ENCODE measurements at regions not wholly inside any gene's neighbourhood (a gene's known extent, or its start where the extent isn't known, plus 50 kb on each side); places are given as distances from the start of the nearest gene placed in this dataset.

GRCh38 chr2:118179445-118179844 is 91.2 kb downstream of the INSIG2 start:
- Histone ChIP-seq H3K4me1 (ENCODE audit: insufficient read depth, low read length, severe bottlenecking) (no peaks in the 10 kb centered on the region), H3K9me2 (ENCODE audit: low read depth, low read length) (no peaks in the 10 kb centered on the region), H3K9ac (ENCODE audit: low read length) (no peak overlapping the region), H3K36me3 (ENCODE audit: insufficient read depth, low read length) (no peaks in the 10 kb centered on the region), H3K27ac (ENCODE audit: low read depth, low read length, poor library complexity, severe bottlenecking) (no peak overlapping the region), H3K79me2 (ENCODE audit: insufficient read depth, low read length) (no peaks in the 10 kb centered on the region), H2AFZ (ENCODE audit: low read length) (no peak overlapping the region), H3K4me2 (ENCODE audit: low read length) (no peak overlapping the region), H3K9me3 (ENCODE audit: low read length) (no peaks in the 10 kb centered on the region), H3K4me3 (ENCODE audit: low read depth, low read length, poor library complexity, severe bottlenecking) (no peak overlapping the region), H3F3A (ENCODE audit: insufficient read depth, low read length) (no peaks in the 10 kb centered on the region), H4K20me1 (ENCODE audit: insufficient read depth, low read length) (no peaks in the 10 kb centered on the region), H3K27me3 (ENCODE audit: insufficient read depth, low read length) (peaks cover 8% of the 10 kb centered on the region; the same call in 1 of the 2 replicates)
- TF ChIP-seq, protein P1, sequence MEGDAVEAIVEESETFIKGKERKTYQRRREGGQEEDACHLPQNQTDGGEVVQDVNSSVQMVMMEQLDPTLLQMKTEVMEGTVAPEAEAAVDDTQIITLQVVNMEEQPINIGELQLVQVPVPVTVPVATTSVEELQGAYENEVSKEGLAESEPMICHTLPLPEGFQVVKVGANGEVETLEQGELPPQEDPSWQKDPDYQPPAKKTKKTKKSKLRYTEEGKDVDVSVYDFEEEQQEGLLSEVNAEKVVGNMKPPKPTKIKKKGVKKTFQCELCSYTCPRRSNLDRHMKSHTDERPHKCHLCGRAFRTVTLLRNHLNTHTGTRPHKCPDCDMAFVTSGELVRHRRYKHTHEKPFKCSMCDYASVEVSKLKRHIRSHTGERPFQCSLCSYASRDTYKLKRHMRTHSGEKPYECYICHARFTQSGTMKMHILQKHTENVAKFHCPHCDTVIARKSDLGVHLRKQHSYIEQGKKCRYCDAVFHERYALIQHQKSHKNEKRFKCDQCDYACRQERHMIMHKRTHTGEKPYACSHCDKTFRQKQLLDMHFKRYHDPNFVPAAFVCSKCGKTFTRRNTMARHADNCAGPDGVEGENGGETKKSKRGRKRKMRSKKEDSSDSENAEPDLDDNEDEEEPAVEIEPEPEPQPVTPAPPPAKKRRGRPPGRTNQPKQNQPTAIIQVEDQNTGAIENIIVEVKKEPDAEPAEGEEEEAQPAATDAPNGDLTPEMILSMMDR (IDR thresholded peaks at IDR 0.05; ENCODE audit: low read length), result no peak
- no peak for TF ChIP-seq EZH2 (IDR thresholded peaks at IDR 0.05; ENCODE audit: borderline replicate concordance, low read length)

GRCh38 chr2:118177884-118178283 is 89.6 kb downstream of the INSIG2 start:
- Histone ChIP-seq H3K9ac (ENCODE audit: low read length) (no peak overlapping the region), H3K36me3 (ENCODE audit: insufficient read depth, low read length) (no peaks in the 10 kb centered on the region), H3K4me1 (ENCODE audit: insufficient read depth, low read length, severe bottlenecking) (no peaks in the 10 kb centered on the region), H3K9me2 (ENCODE audit: low read depth, low read length) (no peaks in the 10 kb centered on the region), H3K27me3 (ENCODE audit: insufficient read depth, low read length) (peaks cover 8% of the 10 kb centered on the region; the same call in 1 of the 2 replicates), H3K4me2 (ENCODE audit: low read length) (no peak overlapping the region), H3K9me3 (ENCODE audit: low read length) (no peaks in the 10 kb centered on the region), H4K20me1 (ENCODE audit: insufficient read depth, low read length) (no peaks in the 10 kb centered on the region), H3F3A (ENCODE audit: insufficient read depth, low read length) (no peaks in the 10 kb centered on the region), H3K4me3 (ENCODE audit: low read depth, low read length, poor library complexity, severe bottlenecking) (no peak overlapping the region), H3K27ac (ENCODE audit: low read depth, low read length, poor library complexity, severe bottlenecking) (no peak overlapping the region), H2AFZ (ENCODE audit: low read length) (no peak overlapping the region), H3K79me2 (ENCODE audit: insufficient read depth, low read length) (no peaks in the 10 kb centered on the region)
- TF ChIP-seq, protein P1 (IDR thresholded peaks at IDR 0.05; ENCODE audit: low read length), result no peak
- no peak for TF ChIP-seq EZH2 (IDR thresholded peaks at IDR 0.05; ENCODE audit: borderline replicate concordance, low read length)

- no peaks in the 10 kb centered on the region for H3K4me1 ChIP-seq (ENCODE audit: insufficient read depth, low read length, severe bottlenecking)
- no peaks in the 10 kb centered on the region for H3K9me2 ChIP-seq (ENCODE audit: low read depth, low read length)
- H3K27ac ChIP-seq (ENCODE audit: low read depth, low read length, poor library complexity, severe bottlenecking), result no peak overlapping the region
- H3K79me2 ChIP-seq (ENCODE audit: insufficient read depth, low read length), result no peaks in the 10 kb centered on the region
- no peaks in the 10 kb centered on the region for H3K9me3 ChIP-seq (ENCODE audit: low read length)
- H4K20me1 ChIP-seq (ENCODE audit: insufficient read depth, low read length), result no peaks in the 10 kb centered on the region
- H3K36me3 ChIP-seq (ENCODE audit: insufficient read depth, low read length), result no peaks in the 10 kb centered on the region
- no peak overlapping the region for H3K4me3 ChIP-seq (ENCODE audit: low read depth, low read length, poor library complexity, severe bottlenecking)
- peaks cover 8% of the 10 kb centered on the region; the same call in 1 of the 2 replicates for H3K27me3 ChIP-seq (ENCODE audit: insufficient read depth, low read length)
- H3K4me2 ChIP-seq (ENCODE audit: low read length), result no peak overlapping the region
- H3K9ac ChIP-seq (ENCODE audit: low read length), result no peak overlapping the region
- no peak for TF ChIP-seq EZH2 (IDR thresholded peaks at IDR 0.05; ENCODE audit: borderline replicate concordance, low read length)
- TF ChIP-seq, protein P1 (IDR thresholded peaks at IDR 0.05; ENCODE audit: low read length), result no peak
- no peaks in the 10 kb centered on the region for H3F3A ChIP-seq (ENCODE audit: insufficient read depth, low read length)
- H2AFZ ChIP-seq (ENCODE audit: low read length), result no peak overlapping the region
These were observed 89.0 kb downstream of the INSIG2 start for GRCh38 chr2:118177318-118177717.
